B cell (primary cell): ENCODE measurements at regions not wholly inside any gene's neighbourhood (a gene's known extent, or its start where the extent isn't known, plus 50 kb on each side); places are given as distances from the start of the nearest gene placed in this dataset.

Experiments used
- ATAC-seq: fragments of 200-7000 bp; cut with Tn5 transposase; one replicate; pipeline ENCODE4 v1.10.0; 2021; ENCODE audit warnings: low read depth, mild to moderate bottlenecking, moderate number of reproducible peaks, moderate library complexity
- CTCF ChIA-PET: fragments of 350-600 bp; sonication (Branson Sonifier 250); formaldehyde crosslinking; loops from one replicate; lab custom pipeline; 2021; ENCODE audit warnings: antibody characterized with exemption, inconsistent platforms; lab: Charles Lee
- POLR2A ChIA-PET: fragments of 350-600 bp; sonication (Branson Sonifier 250); formaldehyde crosslinking; loops from one replicate; lab custom pipeline; 2021; ENCODE audit warnings: antibody characterized with exemption; lab: Charles Lee
- DNase-seq: peaks from one replicate; pipeline ENCODE4 v3.0.0; 2013
- H2AFZ ChIP-seq: 2 replicates; pipeline ENCODE4 v1.6.1; 2012; ENCODE audit warnings: mild to moderate bottlenecking, low read depth, low read length; ENCODE audit not compliant: insufficient read depth, poor library complexity, severe bottlenecking
- H3K27ac ChIP-seq, 2 donors: 1 replicate in 1 of 2; 2 replicates in 1 of 2; pipeline ENCODE4 v1.5.1; 2012 to 2013; ENCODE audit warnings: low read length in 2 of 2, mild to moderate bottlenecking in 2 of 2, moderate library complexity in 1 of 2
- H3K27me3 ChIP-seq, 4 experiments: fragments of 200-600 bp in 1 of 4; sonication (generic) in 1 of 4; replicated peaks in 1 of 4; 1 replicate in 2 of 4; 2 replicates in 2 of 4; pipeline versions ENCODE4 v1.6.1 to v1.7.0; 2013 to 2016; ENCODE audit warnings: low read length in 3 of 4, mild to moderate bottlenecking in 2 of 4, mixed read lengths in 1 of 4, moderate library complexity in 1 of 4; ENCODE audit not compliant: insufficient read depth in 4 of 4, control insufficient read depth in 3 of 4; ENCODE audit errors: control extremely low read depth in 1 of 4
- H3K36me3 ChIP-seq, 2 experiments: replicated peaks in 1 of 2; 1 replicate in 1 of 2; 2 replicates in 1 of 2; pipeline versions ENCODE4 v1.6.1 to v1.7.1; 2013; ENCODE audit warnings: low read length in 1 of 2; ENCODE audit not compliant: insufficient read depth in 2 of 2, control insufficient read depth in 1 of 2; ENCODE audit errors: control extremely low read depth in 1 of 2, extremely low read depth in 1 of 2
- H3K4me1 ChIP-seq, 2 donors: fragments of 200-600 bp in 1 of 2; sonication (generic) in 1 of 2; 1 replicate in 1 of 2; 2 replicates in 1 of 2; pipeline versions ENCODE4 v1.5.1 to v1.6.1; 2013 to 2017; ENCODE audit warnings: low read length in 2 of 2; ENCODE audit not compliant: control insufficient read depth in 2 of 2, insufficient read depth in 2 of 2
- H3K4me2 ChIP-seq: replicated peaks from 2 replicates; pipeline ENCODE3; 2012; ENCODE audit warnings: mild to moderate bottlenecking, low read depth, low read length; ENCODE audit not compliant: poor library complexity, severe bottlenecking
- H3K4me3 ChIP-seq, 5 experiments: fragments of 200-600 bp in 1 of 5; sonication (generic) in 1 of 5; 1 replicate in 3 of 5; 2 replicates in 2 of 5; pipeline versions ENCODE4 v1.5.1 to v1.7.0; 2011 to 2016; ENCODE audit warnings: low read length in 4 of 5, mild to moderate bottlenecking in 4 of 5, low read depth in 2 of 5, control low read depth in 1 of 5, moderate library complexity in 1 of 5; ENCODE audit not compliant: insufficient read depth in 1 of 5; ENCODE audit errors: control extremely low read depth in 1 of 5, extremely low read depth in 1 of 5
- H3K79me2 ChIP-seq: fragments of 200-600 bp; sonication (generic); one replicate; pipeline ENCODE4 v1.6.0; 2016; ENCODE audit warnings: low read length; ENCODE audit not compliant: control insufficient read depth, insufficient read depth
- H3K9ac ChIP-seq: fragments of 200-600 bp; sonication (generic); 2 replicates; pipeline ENCODE4 v1.6.1; 2017; ENCODE audit warnings: mild to moderate bottlenecking, low read length, moderate library complexity
- H3K9me3 ChIP-seq, 3 donors: one replicate each; pipeline versions ENCODE4 v1.6.1 to v1.7.1; 2013; ENCODE audit warnings: low read length in 2 of 3; ENCODE audit not compliant: control insufficient read depth in 2 of 3, insufficient read depth in 1 of 3; ENCODE audit errors: control extremely low read depth in 1 of 3
- H4K20me1 ChIP-seq: 2 replicates; pipeline ENCODE4 v1.6.0; 2012; ENCODE audit warnings: mild to moderate bottlenecking, low read length; ENCODE audit not compliant: insufficient read depth, control insufficient read depth, poor library complexity, severe bottlenecking
- H3K27ac Mint-ChIP-seq: one replicate; pipeline ENCODE4 v1.8.0; 2021; ENCODE audit warnings: mixed read lengths
- H3K27me3 Mint-ChIP-seq: one replicate; pipeline ENCODE4 v1.8.0; 2021; ENCODE audit warnings: mixed read lengths
- H3K4me1 Mint-ChIP-seq: one replicate; pipeline ENCODE4 v1.8.0; 2021; ENCODE audit warnings: mixed read lengths
- H3K4me3 Mint-ChIP-seq: one replicate; pipeline ENCODE4 v1.8.0; 2021; ENCODE audit warnings: mixed read lengths
- H3K9me3 Mint-ChIP-seq: one replicate; pipeline ENCODE4 v1.8.0; 2022; ENCODE audit warnings: mixed read lengths; ENCODE audit not compliant: insufficient read depth
- EZH2 ChIP-seq: IDR thresholded peaks from 2 replicates; pipeline ENCODE4 v1.6.1; 2012; ENCODE audit warnings: borderline replicate concordance, low read depth, mild to moderate bottlenecking, moderate library complexity, low read length; ENCODE audit not compliant: insufficient read depth, poor library complexity, severe bottlenecking
- WGBS: methylation state at CpG from one replicate; pipeline ENCODE4 v1.1.5; 2013; ENCODE audit warnings: missing lambda C conversion rate; ENCODE audit not compliant: insufficient coverage; 5-methylcytosine and 5-hydroxymethylcytosine counted together
- intact Hi-C: fragments of 100-400 bp; cut with micrococcal nuclease; formaldehyde crosslinking; loops from one replicate; pipeline ENCODE4 v1.10.0; 2022
- TF ChIP-seq, protein P1 (sequence below): fragments of 200-600 bp; IDR thresholded peaks from one replicate; pipeline ENCODE4 v1.8.0; 2022; ENCODE audit warnings: antibody characterized with exemption, mild to moderate bottlenecking

DNA sequence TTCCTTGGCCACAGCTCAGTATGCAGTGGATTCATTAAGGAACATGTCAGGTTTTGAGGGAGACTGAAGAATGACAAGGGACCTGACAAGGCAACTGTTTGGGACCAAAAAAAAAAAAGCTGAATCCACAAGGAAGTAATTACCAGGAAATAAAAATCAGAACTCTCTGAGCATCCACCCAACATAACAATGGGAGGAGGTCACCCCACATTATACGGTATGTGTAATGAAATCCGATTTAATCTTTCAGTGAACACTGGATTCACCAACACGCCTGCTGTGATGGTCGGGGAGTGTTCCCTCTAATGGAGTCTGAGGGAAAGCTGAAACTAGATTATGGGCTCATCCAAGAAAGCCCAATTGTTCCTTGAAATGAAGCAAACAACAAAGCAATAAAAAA lies 329.3 kb downstream of the ETAA1 start:
- H3K9me3 ChIP-seq: peaks cover 0 to 7% (median 0%) of the 10 kb centered on the region in 3 donors
- TF ChIP-seq, protein P1, sequence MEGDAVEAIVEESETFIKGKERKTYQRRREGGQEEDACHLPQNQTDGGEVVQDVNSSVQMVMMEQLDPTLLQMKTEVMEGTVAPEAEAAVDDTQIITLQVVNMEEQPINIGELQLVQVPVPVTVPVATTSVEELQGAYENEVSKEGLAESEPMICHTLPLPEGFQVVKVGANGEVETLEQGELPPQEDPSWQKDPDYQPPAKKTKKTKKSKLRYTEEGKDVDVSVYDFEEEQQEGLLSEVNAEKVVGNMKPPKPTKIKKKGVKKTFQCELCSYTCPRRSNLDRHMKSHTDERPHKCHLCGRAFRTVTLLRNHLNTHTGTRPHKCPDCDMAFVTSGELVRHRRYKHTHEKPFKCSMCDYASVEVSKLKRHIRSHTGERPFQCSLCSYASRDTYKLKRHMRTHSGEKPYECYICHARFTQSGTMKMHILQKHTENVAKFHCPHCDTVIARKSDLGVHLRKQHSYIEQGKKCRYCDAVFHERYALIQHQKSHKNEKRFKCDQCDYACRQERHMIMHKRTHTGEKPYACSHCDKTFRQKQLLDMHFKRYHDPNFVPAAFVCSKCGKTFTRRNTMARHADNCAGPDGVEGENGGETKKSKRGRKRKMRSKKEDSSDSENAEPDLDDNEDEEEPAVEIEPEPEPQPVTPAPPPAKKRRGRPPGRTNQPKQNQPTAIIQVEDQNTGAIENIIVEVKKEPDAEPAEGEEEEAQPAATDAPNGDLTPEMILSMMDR: no peak
- TF ChIP-seq EZH2: no peak
- H3K36me3 ChIP-seq: no peaks in the 10 kb centered on the region
- no peak overlapping the region for H3K27ac ChIP-seq
- H3K4me2 ChIP-seq: no peak overlapping the region
- H3K4me1 ChIP-seq: no peaks in the 10 kb centered on the region
- H3K27me3 ChIP-seq: peaks cover 0 to 2% (median 0%) of the 10 kb centered on the region in 4 experiments
- no peak overlapping the region for H3K4me3 ChIP-seq
- DNase-seq: no peak
- H3K27ac Mint-ChIP-seq: no peak overlapping the region
- intact Hi-C loops: no loop called here
- ATAC-seq: no peak
- H4K20me1 ChIP-seq: no peaks in the 10 kb centered on the region
- no peak overlapping the region for H3K9ac ChIP-seq
- peaks cover 13% of the 10 kb centered on the region for H3K27me3 Mint-ChIP-seq
- no peaks in the 10 kb centered on the region for H3K4me1 Mint-ChIP-seq
- no peak overlapping the region for H3K4me3 Mint-ChIP-seq
- POLR2A ChIA-PET: no interaction called here
- 100% methylated on average over 2 of the region's 4 CpGs for WGBS
- H2AFZ ChIP-seq: no peak overlapping the region
- CTCF ChIA-PET: no interaction called here
- no peaks in the 10 kb centered on the region for H3K9me3 Mint-ChIP-seq
- H3K79me2 ChIP-seq: no peaks in the 10 kb centered on the region

DNA sequence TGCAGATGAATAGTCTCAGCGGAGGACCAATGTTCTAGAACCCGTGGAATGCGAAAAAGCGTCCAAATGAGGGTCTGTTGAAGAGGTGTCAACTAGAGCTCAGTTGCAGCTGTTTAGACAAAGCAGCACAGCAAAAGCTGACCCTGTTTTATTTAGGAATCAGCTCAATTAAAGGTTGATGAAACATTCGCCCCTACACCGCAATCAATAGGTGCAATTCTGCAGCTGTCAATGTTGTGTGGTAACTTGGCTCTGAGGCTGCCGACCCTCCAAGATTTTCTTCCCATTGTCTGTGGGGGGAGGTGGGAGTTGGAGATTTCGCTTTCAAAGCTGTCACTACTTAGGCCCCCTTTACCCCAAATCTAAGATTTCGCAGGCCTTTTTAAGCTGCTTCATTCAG lies 330.0 kb downstream of the ETAA1 start:
- Histone ChIP-seq H2AFZ (no peak overlapping the region), H3K27me3 (peaks cover 0 to 2% (median 0%) of the 10 kb centered on the region in 4 experiments), H3K4me3 (no peak overlapping the region), H3K36me3 (no peaks in the 10 kb centered on the region), H3K4me1 (no peaks in the 10 kb centered on the region), H3K79me2 (no peaks in the 10 kb centered on the region), H3K9me3 (peaks cover 0 to under 1% (median 0%) of the 10 kb centered on the region in 3 donors), H3K9ac (no peak overlapping the region), H4K20me1 (no peaks in the 10 kb centered on the region), H3K27ac (no peak overlapping the region), H3K4me2 (no peak overlapping the region)
- H3K9me3 Mint-ChIP-seq: no peaks in the 10 kb centered on the region
- no peak overlapping the region for H3K4me3 Mint-ChIP-seq
- TF ChIP-seq, protein P1: no peak
- H3K4me1 Mint-ChIP-seq: no peaks in the 10 kb centered on the region
- ATAC-seq: no peak
- CTCF ChIA-PET: no interaction called here
- intact Hi-C loops: no loop called here
- 97% methylated on average over 6 of the region's 9 CpGs for WGBS
- POLR2A ChIA-PET: no interaction called here
- DNase-seq: no peak
- peaks cover 13% of the 10 kb centered on the region for H3K27me3 Mint-ChIP-seq
- H3K27ac Mint-ChIP-seq: no peak overlapping the region
